ENCODE measurements at regions not wholly inside any gene's neighbourhood (a gene's known extent, or its start where the extent isn't known, plus 50 kb on each side); places are given as distances from the start of the nearest gene placed in this dataset.

GRCh38 chr1:4554271-4554865, 100.0 kb upstream of the AJAP1 start:
- TF ChIP-seq POLR2A (IDR thresholded peaks at IDR 0.05; ENCODE audit: low read depth, low read length) (no peak), SPI1 (IDR thresholded peaks at IDR 0.05; ENCODE audit: low read depth, low read length) (no peak), POLR2AphosphoS5 (IDR thresholded peaks at IDR 0.05; ENCODE audit: low read depth, low read length) (no peak)
